ENCODE measurements at regions not wholly inside any gene's neighbourhood (a gene's known extent, or its start where the extent isn't known, plus 50 kb on each side); places are given as distances from the start of the nearest gene placed in this dataset.

DNA sequence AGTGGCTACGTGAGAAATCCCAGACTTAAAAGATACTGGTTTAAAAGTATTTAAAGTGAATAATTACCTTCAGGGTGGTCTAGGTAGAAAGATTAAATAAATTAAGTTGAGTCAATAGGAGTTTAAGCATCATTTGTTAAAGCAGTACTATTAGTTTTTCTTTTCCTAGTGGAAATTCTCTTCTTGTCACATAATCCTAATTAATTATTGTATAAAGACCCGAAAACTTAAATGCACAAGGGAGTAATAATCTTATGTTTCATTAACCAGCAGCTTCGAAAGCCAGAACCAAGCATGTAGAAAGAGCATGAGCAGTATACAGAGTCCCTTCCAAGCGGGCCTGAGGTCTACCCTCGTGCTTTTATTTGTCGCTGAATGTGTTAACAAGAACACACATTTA, 90.2 kb upstream of the SKOR2 start:
- DNase-seq (ENCODE audit: low read depth in 2 of 2) = no peak

- DNase-seq (ENCODE audit: low read depth in 2 of 2) = no peak
These were observed 83.5 kb upstream of the SKOR2 start for GRCh38 chr18:47334966-47335365.

- no peak for DNase-seq (ENCODE audit: low read depth in 2 of 2)
These were observed 82.6 kb upstream of the SKOR2 start for GRCh38 chr18:47333926-47334635.

DNA sequence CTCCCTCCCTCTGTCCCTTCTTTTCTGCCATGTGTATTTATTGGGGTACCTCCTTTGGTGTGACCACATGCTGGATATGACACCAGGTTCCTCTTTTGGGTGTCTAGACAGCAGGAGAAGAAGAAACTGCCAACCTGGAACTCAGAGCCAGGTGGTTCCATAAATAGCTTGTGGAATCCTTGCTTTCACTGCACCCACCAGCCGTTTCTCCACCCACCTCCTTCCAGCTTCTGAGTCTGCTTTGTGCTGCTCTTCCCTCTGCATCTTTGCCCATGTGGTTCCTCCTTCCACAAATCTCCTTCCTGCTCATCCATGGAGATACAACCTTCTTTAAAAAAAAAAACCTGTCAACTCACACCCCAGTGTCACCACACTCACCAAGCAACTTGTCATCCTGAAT, 80.2 kb upstream of the SKOR2 start:
- DNase-seq (ENCODE audit: low read depth in 2 of 2) = no peak

- no peak for DNase-seq (ENCODE audit: low read depth in 2 of 2)
These were observed 79.6 kb upstream of the SKOR2 start for GRCh38 chr18:47331026-47331425.

- DNase-seq (ENCODE audit: low read depth in 2 of 2) = no peak
These were observed 71.7 kb upstream of the SKOR2 start for GRCh38 chr18:47323158-47323557.

DNA sequence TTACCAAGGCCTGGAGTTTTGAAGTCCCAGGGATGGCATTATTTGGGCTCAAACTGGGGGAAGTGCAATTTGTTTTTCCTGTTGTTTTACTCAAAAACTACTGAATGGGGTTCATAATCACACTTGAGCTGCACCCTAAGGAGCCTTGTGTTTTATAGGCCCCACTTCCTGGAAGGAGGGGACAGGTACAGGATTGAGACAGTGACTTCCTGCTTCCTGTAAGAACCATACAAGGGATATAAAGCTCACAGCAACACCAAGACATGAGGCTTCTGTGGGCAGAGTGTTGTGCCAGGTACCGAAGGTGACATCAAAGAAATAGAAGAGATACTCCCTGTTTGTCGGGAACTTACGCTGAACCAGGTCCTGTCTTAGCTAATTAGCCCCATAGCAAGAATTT, 70.4 kb upstream of the SKOR2 start:
- no peak for DNase-seq (ENCODE audit: low read depth in 2 of 2)

GRCh38 chr18:47317824-47318508, 66.5 kb upstream of the SKOR2 start:
- no peak for DNase-seq (ENCODE audit: low read depth in 2 of 2)

DNA sequence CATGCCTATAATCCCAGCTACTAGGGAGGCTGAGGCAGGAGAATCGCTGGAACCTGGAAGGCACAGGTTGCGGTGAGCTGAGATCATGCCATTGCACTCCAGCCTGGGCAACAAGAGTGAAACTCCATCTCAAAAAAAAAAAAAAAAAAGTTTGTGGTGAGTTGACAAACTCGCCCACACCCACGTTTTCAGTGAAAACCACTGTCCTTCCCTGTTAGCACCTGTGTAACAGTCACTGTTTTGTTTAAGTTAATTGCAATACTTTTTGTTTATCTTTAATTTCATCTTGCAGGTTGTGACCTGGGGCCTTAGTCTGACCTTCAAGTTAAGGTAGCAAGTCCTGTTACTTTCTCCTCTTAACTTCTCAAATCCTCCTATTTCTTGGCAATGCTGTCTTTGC, 65.5 kb upstream of the SKOR2 start:
- no peak for DNase-seq (ENCODE audit: low read depth in 2 of 2)

DNA sequence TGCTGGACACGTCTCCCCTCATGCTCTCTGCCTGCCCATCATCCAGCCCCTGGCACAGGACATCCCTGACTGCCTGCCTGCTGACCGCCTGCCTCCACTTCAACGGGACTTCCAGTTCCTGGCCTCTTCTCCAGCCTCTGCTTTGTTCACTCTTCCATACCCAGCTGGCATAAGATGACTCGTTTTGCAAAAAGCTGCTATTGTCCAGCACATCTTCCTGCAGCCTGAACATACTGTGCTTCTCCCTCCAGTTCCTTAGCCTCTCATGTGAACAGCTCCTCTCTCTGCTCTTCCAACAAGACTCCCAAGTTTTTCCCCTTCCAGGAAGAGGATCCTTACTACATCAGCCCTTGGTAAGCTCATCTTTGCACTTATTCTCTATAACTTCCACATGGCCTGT, 62.4 kb upstream of the SKOR2 start:
- DNase-seq (ENCODE audit: low read depth in 2 of 2) = no peak

DNA sequence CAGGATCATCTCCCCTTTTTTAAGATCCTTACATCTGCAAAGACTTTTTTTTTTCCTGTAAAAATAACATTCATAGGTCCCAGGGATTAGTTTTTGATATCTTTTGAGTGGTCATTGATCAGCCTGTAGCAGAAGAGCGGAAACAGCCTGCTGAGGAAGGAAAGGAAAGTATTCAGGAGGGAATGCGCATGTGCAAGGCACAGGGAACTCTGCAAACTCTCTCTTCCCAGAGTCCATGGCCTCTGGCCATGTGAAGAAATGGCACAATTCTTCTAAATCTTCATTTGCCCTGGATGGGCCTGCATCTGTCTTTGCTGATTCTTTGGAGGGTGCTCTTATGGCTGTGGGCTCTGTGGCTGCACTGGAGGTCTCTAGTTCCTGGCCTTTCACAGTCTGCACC, 60.1 kb upstream of the SKOR2 start:
- no peak for DNase-seq (ENCODE audit: low read depth in 2 of 2)
